Astrocyte (in vitro differentiated cells and primary cell): ENCODE measurements at regions not wholly inside any gene's neighbourhood (a gene's known extent, or its start where the extent isn't known, plus 50 kb on each side); places are given as distances from the start of the nearest gene placed in this dataset.

Source experiments
- DNase-seq: peaks from one replicate; pipeline ENCODE4 v3.0.0-alpha.2; 2010; ENCODE audit warnings: low read depth
- FAIRE-seq: peaks from 2 replicates; lab custom pipeline; 2011; peaks lifted over from hg19 to GRCh38; lab: Jason Lieb, UNC
- H2AFZ ChIP-seq: 2 replicates; pipeline ENCODE4 v1.6.0; 2012; ENCODE audit warnings: low read depth, low read length, inconsistent platforms
- H3K27ac ChIP-seq: 2 replicates; pipeline ENCODE4 v1.5.1; 2011; ENCODE audit warnings: low read depth, low read length, inconsistent platforms
- H3K27me3 ChIP-seq: 2 replicates; pipeline ENCODE4 v1.6.0; 2011; ENCODE audit warnings: low read length, inconsistent platforms; ENCODE audit not compliant: insufficient read depth
- H3K36me3 ChIP-seq: 2 replicates; pipeline ENCODE4 v1.5.1; 2011; ENCODE audit warnings: low read length, inconsistent platforms; ENCODE audit not compliant: insufficient read depth
- H3K4me1 ChIP-seq: 2 replicates; pipeline ENCODE4 v1.5.1; 2011; ENCODE audit warnings: low read length, inconsistent platforms; ENCODE audit not compliant: insufficient read depth
- H3K4me2 ChIP-seq: 2 replicates; pipeline ENCODE4 v1.6.0; 2012; ENCODE audit warnings: low read length, inconsistent platforms
- H3K4me3 ChIP-seq: 2 replicates; pipeline ENCODE4 v1.5.1; 2011; ENCODE audit warnings: low read depth, mild to moderate bottlenecking, low read length, inconsistent platforms; ENCODE audit not compliant: insufficient read depth
- H3K79me2 ChIP-seq: 2 replicates; pipeline ENCODE4 v1.6.0; 2012; ENCODE audit warnings: mild to moderate bottlenecking, low read length, inconsistent platforms; ENCODE audit not compliant: insufficient read depth
- H3K9ac ChIP-seq: 2 replicates; pipeline ENCODE4 v1.6.0; 2012; ENCODE audit warnings: mild to moderate bottlenecking, low read length, inconsistent platforms
- H3K9me3 ChIP-seq: 2 replicates; pipeline ENCODE4 v1.5.1; 2012; ENCODE audit warnings: low read depth, mild to moderate bottlenecking, low read length, inconsistent platforms; ENCODE audit not compliant: insufficient read depth
- H4K20me1 ChIP-seq: 2 replicates; pipeline ENCODE4 v1.6.0; 2012; ENCODE audit warnings: low read length, inconsistent platforms; ENCODE audit not compliant: insufficient read depth
- H3K27ac Mint-ChIP-seq: one replicate; pipeline ENCODE4 v1.8.0; 2021; ENCODE audit warnings: mild to moderate bottlenecking, mixed read lengths; ENCODE audit not compliant: unreplicated experiment
- H3K27me3 Mint-ChIP-seq: one replicate; pipeline ENCODE4 v1.8.0; 2021; ENCODE audit warnings: low read depth, mixed read lengths; ENCODE audit not compliant: unreplicated experiment
- H3K36me3 Mint-ChIP-seq: one replicate; pipeline ENCODE4 v1.8.0; 2021; ENCODE audit warnings: low read depth, mixed read lengths; ENCODE audit not compliant: unreplicated experiment
- H3K4me1 Mint-ChIP-seq: one replicate; pipeline ENCODE4 v1.8.0; 2021; ENCODE audit warnings: low read depth, mixed read lengths; ENCODE audit not compliant: unreplicated experiment
- H3K4me3 Mint-ChIP-seq: one replicate; pipeline ENCODE4 v1.8.0; 2021; ENCODE audit warnings: mild to moderate bottlenecking, moderate library complexity, mixed read lengths; ENCODE audit not compliant: unreplicated experiment
- H3K9me3 Mint-ChIP-seq: one replicate; pipeline ENCODE4 v1.8.0; 2021; ENCODE audit warnings: mild to moderate bottlenecking, mixed read lengths; ENCODE audit not compliant: unreplicated experiment
- CTCF ChIP-seq: IDR thresholded peaks from 2 replicates; pipeline ENCODE4 v1.5.1; 2011; ENCODE audit warnings: low read depth, mild to moderate bottlenecking, inconsistent platforms, low read length, moderate library complexity; ENCODE audit not compliant: insufficient read depth
- EZH2 ChIP-seq: IDR thresholded peaks from 2 replicates; pipeline ENCODE4 v1.6.1; 2012; ENCODE audit warnings: mild to moderate bottlenecking, low read length, inconsistent platforms; ENCODE audit not compliant: insufficient read depth

DNA sequence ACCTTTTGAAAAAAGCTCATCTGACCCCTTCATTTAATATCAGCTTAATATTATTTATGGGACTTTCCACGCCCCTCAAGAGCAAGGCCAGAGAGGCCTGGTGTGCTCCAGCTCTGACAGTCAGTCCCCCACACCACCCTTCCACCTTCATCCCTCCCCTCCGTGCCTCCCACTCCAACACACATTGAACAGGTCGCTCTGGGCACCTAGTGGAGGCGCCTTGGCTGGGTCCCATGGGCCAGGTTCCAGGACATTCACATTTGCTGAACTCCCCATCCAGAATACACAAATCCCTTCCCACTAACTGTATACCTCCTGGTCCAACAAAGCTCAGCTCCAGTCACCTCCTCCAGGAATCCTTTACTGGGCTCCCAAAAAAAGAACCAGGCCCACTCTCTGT lies 137.5 kb downstream of the BCOR start:
- Mint-ChIP-seq H3K4me1 (no peaks in the 10 kb centered on the region), H3K9me3 (peaks cover 7% of the 10 kb centered on the region)
- no peak for TF ChIP-seq CTCF
- TF ChIP-seq EZH2, result no peak

GRCh38 chrX:39961441-39961840 lies 136.3 kb downstream of the BCOR start:
- H3K36me3 ChIP-seq, result no peaks in the 10 kb centered on the region
- H4K20me1 ChIP-seq, result no peaks in the 10 kb centered on the region
- H3K4me1 ChIP-seq, result no peaks in the 10 kb centered on the region
- Mint-ChIP-seq H3K36me3 (no peaks in the 10 kb centered on the region), H3K27ac (no peak overlapping the region), H3K4me1 (no peaks in the 10 kb centered on the region), H3K9me3 (peaks cover 7% of the 10 kb centered on the region), H3K4me3 (no peak overlapping the region), H3K27me3 (peaks cover 11% of the 10 kb centered on the region)
- H3K27me3 ChIP-seq, result no peaks in the 10 kb centered on the region
- H2AFZ ChIP-seq, result no peak overlapping the region
- DNase-seq (no peak), FAIRE-seq (no peak)
- H3K9ac ChIP-seq, result no peak overlapping the region
- no peaks in the 10 kb centered on the region for H3K9me3 ChIP-seq
- H3K4me2 ChIP-seq, result no peak overlapping the region
- no peak overlapping the region for H3K27ac ChIP-seq
- TF ChIP-seq EZH2 (no peak), CTCF (no peak)
- no peak overlapping the region for H3K4me3 ChIP-seq
- no peaks in the 10 kb centered on the region for H3K79me2 ChIP-seq

More for the DNA sequence above, 137.5 kb downstream of the BCOR start:
- no peaks in the 10 kb centered on the region for H4K20me1 ChIP-seq
- no peaks in the 10 kb centered on the region for H3K79me2 ChIP-seq
- no peaks in the 10 kb centered on the region for H3K4me1 ChIP-seq
- no peak overlapping the region for H3K9ac ChIP-seq
- FAIRE-seq, result no peak
- H3K4me2 ChIP-seq, result no peak overlapping the region
- H3K4me3 ChIP-seq, result no peak overlapping the region
- DNase-seq, result no peak
- Mint-ChIP-seq H3K27ac (no peak overlapping the region), H3K36me3 (no peaks in the 10 kb centered on the region), H3K4me3 (no peak overlapping the region), H3K27me3 (peaks cover 11% of the 10 kb centered on the region)
- H3K27me3 ChIP-seq, result no peaks in the 10 kb centered on the region
- no peaks in the 10 kb centered on the region for H3K9me3 ChIP-seq
- H3K36me3 ChIP-seq, result no peaks in the 10 kb centered on the region
- no peak overlapping the region for H2AFZ ChIP-seq
- no peak overlapping the region for H3K27ac ChIP-seq

DNA sequence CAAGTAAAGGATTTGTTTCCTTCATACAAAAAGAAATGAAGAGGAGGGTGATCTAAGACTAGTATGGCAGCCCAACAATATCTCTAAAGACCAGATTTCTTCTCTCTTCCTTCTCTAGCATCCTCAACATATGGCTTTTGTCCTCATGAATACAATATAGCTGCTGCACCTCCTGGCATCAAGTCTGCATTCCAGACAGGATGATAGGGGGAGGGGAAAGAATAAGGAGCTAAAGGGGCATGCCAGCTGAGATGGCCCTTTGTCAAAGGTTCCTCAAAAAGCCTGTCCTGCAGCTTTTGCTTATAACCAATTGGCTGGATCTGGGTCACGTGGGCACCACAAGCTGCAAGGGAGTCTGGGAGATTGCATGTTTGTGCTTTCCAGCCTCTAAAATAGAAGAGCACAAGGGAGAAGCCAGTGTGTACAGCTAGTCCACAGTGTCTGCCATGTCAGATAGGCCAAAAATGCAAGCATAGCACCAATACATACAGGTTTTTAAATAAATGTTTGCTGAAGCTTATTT lies 132.6 kb downstream of the BCOR start:
- no peaks in the 10 kb centered on the region for H3K36me3 Mint-ChIP-seq
- no peaks in the 10 kb centered on the region for H3K79me2 ChIP-seq
- no peak overlapping the region for H3K27ac ChIP-seq
- no peak overlapping the region for H3K4me2 ChIP-seq
- FAIRE-seq (peak; percentile 97), DNase-seq (no peak)
- no peak overlapping the region for H3K9ac ChIP-seq
- H3K4me1 Mint-ChIP-seq, result peaks cover 5% of the 10 kb centered on the region
- H3K9me3 Mint-ChIP-seq, result peaks cover 7% of the 10 kb centered on the region
- H3K27me3 Mint-ChIP-seq, result peaks cover 5% of the 10 kb centered on the region
- H3K27ac Mint-ChIP-seq, result no peak overlapping the region
- no peaks in the 10 kb centered on the region for H4K20me1 ChIP-seq
- no peaks in the 10 kb centered on the region for H3K9me3 ChIP-seq
- H3K36me3 ChIP-seq, result no peaks in the 10 kb centered on the region
- H3K4me3 Mint-ChIP-seq, result no peak overlapping the region
- H2AFZ ChIP-seq, result no peak overlapping the region
- no peak overlapping the region for H3K4me3 ChIP-seq
- H3K27me3 ChIP-seq, result no peaks in the 10 kb centered on the region
- no peak for TF ChIP-seq CTCF
- no peak for TF ChIP-seq EZH2
- H3K4me1 ChIP-seq, result no peaks in the 10 kb centered on the region
